HCT116 (cell line): ENCODE measurements at regions not wholly inside any gene's neighbourhood (a gene's known extent, or its start where the extent isn't known, plus 50 kb on each side); places are given as distances from the start of the nearest gene placed in this dataset.

Source experiments
- ATAC-seq: fragments of 200-7000 bp; cut with Tn5 transposase; 2 replicates; pipeline ENCODE4 v1.9.1; 2020; ENCODE audit warnings: mild to moderate bottlenecking, moderate library complexity
- BruUV-seq: library from RNA; stranded (reverse); fragments of 400-500 nt; replicated peaks from 2 replicates; lab custom pipeline; 2021; lab: Mats Ljungman, UMichigan
- CTCF ChIA-PET: fragments of 300-600 bp; sonication (Branson Sonifier 250); formaldehyde crosslinking; loops from one replicate; lab custom pipeline; 2021; ENCODE audit warnings: antibody characterized with exemption; lab: Charles Lee
- POLR2A ChIA-PET: fragments of 300-600, 350-600 bp; sonication (Branson Sonifier 250); formaldehyde crosslinking; loops from one replicate; lab custom pipeline; 2021; ENCODE audit warnings: antibody characterized with exemption; lab: Charles Lee
- RAD21 ChIA-PET, 2 experiments: fragments of 300-600 bp; sonication (Branson Sonifier 250); formaldehyde crosslinking; loops; one replicate each; lab custom pipeline; 2023; ENCODE audit warnings: low total read pairs in 2 of 2; ENCODE audit not compliant: uncharacterized antibody in 2 of 2, unreplicated experiment in 2 of 2, low non-redundant PET in 1 of 2; lab: Charles Lee
- DNase-seq: peaks from one replicate; pipeline ENCODE4 v3.0.0-alpha.2; 2010; ENCODE audit warnings: low read depth, low spot score
- H2AFZ ChIP-seq: fragments of 200-600 bp; shearing (Covaris generic), sonication (generic); 2 replicates; pipeline ENCODE4 v1.6.1; 2017; ENCODE audit warnings: low read depth, mixed run types, mixed read lengths, antibody characterized with exemption, low read length; ENCODE audit not compliant: poor library complexity, severe bottlenecking
- H3K27ac ChIP-seq: 2 replicates; pipeline ENCODE4 v1.5.1; 2012; ENCODE audit warnings: low read depth, low read length
- H3K27me3 ChIP-seq: fragments of 200-600 bp; sonication (generic); 2 replicates; pipeline ENCODE4 v1.6.1; 2016; ENCODE audit warnings: mixed run types, low read length, mixed read lengths; ENCODE audit not compliant: insufficient read depth
- H3K36me3 ChIP-seq, 2 experiments: fragments of 200-500 bp in 1 of 2; fragments of 200-600 bp in 1 of 2; sonication (Bioruptor generic) in 1 of 2; sonication (generic) in 1 of 2; 2 replicates each; pipeline versions ENCODE4 v1.5.1 to v1.6.1; 2014 to 2016; ENCODE audit warnings: low read length in 2 of 2, inconsistent platforms in 1 of 2, mixed read lengths in 1 of 2, mixed run types in 1 of 2; ENCODE audit not compliant: insufficient read depth in 2 of 2, control insufficient read depth in 1 of 2
- H3K4me1 ChIP-seq, 2 experiments: fragments of 200-600 bp in 1 of 2; sonication (generic) in 1 of 2; 2 replicates each; pipeline versions ENCODE4 v1.5.1 to v1.6.1; 2012 to 2017; ENCODE audit warnings: low read length in 2 of 2, inconsistent platforms in 1 of 2, mild to moderate bottlenecking in 1 of 2, mixed read lengths in 1 of 2, mixed run types in 1 of 2, moderate library complexity in 1 of 2; ENCODE audit not compliant: insufficient read depth in 2 of 2, control insufficient read depth in 1 of 2
- H3K4me2 ChIP-seq: fragments of 200-600 bp; sonication (generic); 2 replicates; pipeline ENCODE4 v1.6.1; 2017; ENCODE audit warnings: mixed run types, low read length, mixed read lengths
- H3K4me3 ChIP-seq, 2 experiments: fragments of 200-600 bp in 1 of 2; sonication (generic) in 1 of 2; replicated peaks in 1 of 2; 2 replicates each; pipeline ENCODE4 v1.5.1; 2011 to 2016; ENCODE audit warnings: low read length in 2 of 2, control low read depth in 1 of 2, low read depth in 1 of 2, mild to moderate bottlenecking in 1 of 2, mixed read lengths in 1 of 2, mixed run types in 1 of 2
- H3K79me2 ChIP-seq: fragments of 200-600 bp; sonication (generic); 2 replicates; pipeline ENCODE4 v1.6.1; 2017; ENCODE audit warnings: mild to moderate bottlenecking, mixed run types, low read length, moderate library complexity, mixed read lengths; ENCODE audit not compliant: insufficient read depth
- H3K9ac ChIP-seq: fragments of 200-600 bp; sonication (generic); 2 replicates; pipeline ENCODE4 v1.6.1; 2016; ENCODE audit warnings: low read length, mixed read lengths
- H3K9me2 ChIP-seq: fragments of 200-600 bp; sonication (generic), shearing (Covaris generic); 2 replicates; pipeline ENCODE4 v1.6.1; 2017; ENCODE audit warnings: mixed run types, mild to moderate bottlenecking, moderate library complexity; ENCODE audit not compliant: insufficient read depth
- H3K9me3 ChIP-seq, 2 experiments: fragments of 200-500 bp in 1 of 2; fragments of 200-600 bp in 1 of 2; sonication (Bioruptor generic) in 1 of 2; sonication (generic) in 1 of 2; 2 replicates each; pipeline ENCODE4 v1.6.1; 2014 to 2017; ENCODE audit warnings: low read length in 2 of 2, mixed read lengths in 2 of 2, inconsistent platforms in 1 of 2, low read depth in 1 of 2, mild to moderate bottlenecking in 1 of 2, mixed run types in 1 of 2, moderate library complexity in 1 of 2; ENCODE audit not compliant: control insufficient read depth in 1 of 2, insufficient read depth in 1 of 2
- H4K20me1 ChIP-seq: fragments of 200-600 bp; sonication (generic), shearing (Covaris generic); 2 replicates; pipeline ENCODE4 v1.6.1; 2017; ENCODE audit warnings: mixed run types, mild to moderate bottlenecking, moderate library complexity; ENCODE audit not compliant: insufficient read depth
- CEBPB ChIP-seq: IDR thresholded peaks from 2 replicates; pipeline ENCODE4 v1.6.1; 2012; ENCODE audit warnings: low read depth
- EZH2 ChIP-seq: fragments of 200-600 bp; sonication (generic); IDR thresholded peaks from 2 replicates; pipeline ENCODE4 v1.6.1; 2017; ENCODE audit warnings: antibody characterized with exemption, mixed run types
- POLR2AphosphoS5 ChIP-seq: IDR thresholded peaks from 2 replicates; pipeline ENCODE4 v1.6.1; 2011; ENCODE audit warnings: mild to moderate bottlenecking, low read depth, low read length, moderate library complexity
- RAD21 ChIP-seq: IDR thresholded peaks from 2 replicates; pipeline ENCODE4 v1.6.1; 2012; ENCODE audit warnings: low read depth, mild to moderate bottlenecking
- REST ChIP-seq: IDR thresholded peaks from 2 replicates; pipeline ENCODE4 v1.6.1; 2012; ENCODE audit warnings: low read depth
- SIN3A ChIP-seq: IDR thresholded peaks from 2 replicates; pipeline ENCODE4 v1.6.1; 2012; ENCODE audit warnings: low read depth
- SP1 ChIP-seq: IDR thresholded peaks from 2 replicates; pipeline ENCODE4 v1.6.1; 2012; ENCODE audit warnings: low read depth
- TCF7L2 ChIP-seq: IDR thresholded peaks from 2 replicates; pipeline ENCODE4 v1.7.0; 2011; ENCODE audit warnings: borderline replicate concordance, inconsistent platforms; ENCODE audit not compliant: insufficient read depth, insufficient read length; ENCODE audit errors: extremely low read depth
- intact Hi-C: fragments of 100-400 bp; cut with micrococcal nuclease; formaldehyde crosslinking; loops from 2 replicates; pipeline ENCODE4 v1.10.0; 2022

- intact Hi-C loops, result no loop called here
- no peaks in the 10 kb centered on the region for H3K36me3 ChIP-seq
- H3K4me3 ChIP-seq, result no peak overlapping the region
- peaks cover 7 to 25% of the 10 kb centered on the region in 2 experiments for H3K4me1 ChIP-seq
- no peaks in the 10 kb centered on the region for H3K27me3 ChIP-seq
- DNase-seq (peak; percentile 21), ATAC-seq (no peak)
- RAD21 ChIA-PET, result no interaction called here
- H4K20me1 ChIP-seq, result no peaks in the 10 kb centered on the region
- BruUV-seq, result no TSS peak
- no peak overlapping the region for H3K4me2 ChIP-seq
- no peaks in the 10 kb centered on the region for H3K79me2 ChIP-seq
- H3K27ac ChIP-seq, result no peak overlapping the region
- no peaks in the 10 kb centered on the region for H3K9me3 ChIP-seq
- peak overlapping the region; percentile 4 for H2AFZ ChIP-seq
- H3K9me2 ChIP-seq, result no peaks in the 10 kb centered on the region
- POLR2A ChIA-PET, result no interaction called here
- TF ChIP-seq CEBPB, result peak; percentile 40; the same call in 1 of the 2 replicates
- TF ChIP-seq REST, result no peak
- no peak overlapping the region for H3K9ac ChIP-seq
- CTCF ChIA-PET, result interaction anchor here (0.8 kb wide), 1 partner anchor 149 kb away, joined by 3 read pairs; no protein-coding TSS in a partner anchor
Observed at GRCh38 chr5:73365301-73365853, 83.2 kb downstream of the FOXD1 start.

- Histone ChIP-seq H3K4me2 (no peak overlapping the region), H3K9ac (no peak overlapping the region), H3K79me2 (no peaks in the 10 kb centered on the region), H3K9me2 (no peaks in the 10 kb centered on the region), H3K4me1 (peaks cover 0 to 13% of the 10 kb centered on the region in 2 experiments; a peak in 1 of 4 replicates), H3K36me3 (no peaks in the 10 kb centered on the region), H4K20me1 (no peaks in the 10 kb centered on the region), H3K9me3 (no peaks in the 10 kb centered on the region), H2AFZ (no peak overlapping the region), H3K4me3 (no peak overlapping the region), H3K27me3 (no peaks in the 10 kb centered on the region), H3K27ac (no peak overlapping the region)
- ChIA-PET CTCF (no interaction called here), RAD21 (no interaction called here), POLR2A (no interaction called here)
- intact Hi-C loops, result no loop called here
- TF ChIP-seq RAD21 (0 out of 2 replicates have a peak, but pooled peaks have one; percentile 7), SIN3A (no peak), EZH2 (no peak), POLR2AphosphoS5 (no peak), TCF7L2 (no peak), SP1 (no peak)
- DNase-seq (no peak), ATAC-seq (no peak)
- BruUV-seq, result no TSS peak
Observed at GRCh38 chr5:73363911-73364730, 84.5 kb downstream of the FOXD1 start.
